Astrocyte of the spinal cord (primary cell): ENCODE measurements at regions not wholly inside any gene's neighbourhood (a gene's known extent, or its start where the extent isn't known, plus 50 kb on each side); places are given as distances from the start of the nearest gene placed in this dataset.

Source experiments
- DNase-seq: peaks from one replicate; pipeline ENCODE4 v3.0.0; 2011; ENCODE audit warnings: low read depth, low spot score
- H3K4me3 ChIP-seq: 2 replicates; pipeline ENCODE4 v1.5.1; 2011; ENCODE audit warnings: low read depth, mild to moderate bottlenecking, low read length, moderate library complexity
- in situ Hi-C: cut with HindIII; loops from 2 replicates; pipeline ENCODE4 v1.10.0; 2017; ENCODE audit warnings: low sequenced_read_pairs
- TF ChIP-seq, protein P1 (sequence below): IDR thresholded peaks from 2 replicates; pipeline ENCODE4 v1.5.1; 2012; ENCODE audit warnings: low read depth, mild to moderate bottlenecking, low read length, inconsistent platforms

DNA sequence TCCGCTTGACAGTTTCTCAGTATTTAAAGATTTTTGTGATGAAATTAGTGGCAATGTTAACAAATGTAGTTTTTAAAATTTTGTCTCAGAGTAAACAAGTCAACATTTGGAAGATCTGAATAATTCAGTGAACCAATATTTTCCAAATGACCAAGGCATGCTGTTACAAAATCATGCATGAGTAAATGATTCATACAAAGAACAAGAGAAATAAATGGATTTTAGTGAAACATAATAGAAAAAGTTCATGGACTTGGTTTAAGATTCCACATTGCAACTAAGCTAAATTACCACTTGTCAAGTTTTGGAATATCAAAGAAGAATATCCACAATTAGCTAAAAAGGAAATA is 125.7 kb upstream of the SNX19 start:
- DNase-seq = no peak
- TF ChIP-seq, protein P1, sequence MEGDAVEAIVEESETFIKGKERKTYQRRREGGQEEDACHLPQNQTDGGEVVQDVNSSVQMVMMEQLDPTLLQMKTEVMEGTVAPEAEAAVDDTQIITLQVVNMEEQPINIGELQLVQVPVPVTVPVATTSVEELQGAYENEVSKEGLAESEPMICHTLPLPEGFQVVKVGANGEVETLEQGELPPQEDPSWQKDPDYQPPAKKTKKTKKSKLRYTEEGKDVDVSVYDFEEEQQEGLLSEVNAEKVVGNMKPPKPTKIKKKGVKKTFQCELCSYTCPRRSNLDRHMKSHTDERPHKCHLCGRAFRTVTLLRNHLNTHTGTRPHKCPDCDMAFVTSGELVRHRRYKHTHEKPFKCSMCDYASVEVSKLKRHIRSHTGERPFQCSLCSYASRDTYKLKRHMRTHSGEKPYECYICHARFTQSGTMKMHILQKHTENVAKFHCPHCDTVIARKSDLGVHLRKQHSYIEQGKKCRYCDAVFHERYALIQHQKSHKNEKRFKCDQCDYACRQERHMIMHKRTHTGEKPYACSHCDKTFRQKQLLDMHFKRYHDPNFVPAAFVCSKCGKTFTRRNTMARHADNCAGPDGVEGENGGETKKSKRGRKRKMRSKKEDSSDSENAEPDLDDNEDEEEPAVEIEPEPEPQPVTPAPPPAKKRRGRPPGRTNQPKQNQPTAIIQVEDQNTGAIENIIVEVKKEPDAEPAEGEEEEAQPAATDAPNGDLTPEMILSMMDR = no peak
- H3K4me3 ChIP-seq = no peak overlapping the region
- in situ Hi-C loops = no loop called here

DNA sequence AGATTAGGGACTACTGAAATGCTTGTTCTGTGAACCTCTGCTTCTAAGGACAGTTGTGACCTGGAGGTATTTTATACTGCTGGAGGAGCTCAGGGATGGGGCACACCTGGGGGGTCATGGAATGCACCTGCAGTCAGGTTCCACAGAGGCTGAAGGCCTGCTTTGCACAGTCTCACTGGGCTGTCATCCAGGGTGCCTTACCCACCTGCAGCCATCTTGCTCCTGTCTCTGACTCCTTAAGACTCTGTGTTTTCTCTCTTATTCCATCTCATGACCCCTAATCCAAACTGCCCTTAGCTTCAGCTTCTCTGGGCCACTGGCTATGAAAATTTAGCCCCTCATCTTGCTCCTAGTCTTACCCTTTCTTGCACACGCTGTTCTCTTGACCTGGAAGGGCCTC is 127.0 kb upstream of the SNX19 start:
- no peak overlapping the region for H3K4me3 ChIP-seq
- TF ChIP-seq, protein P1 = no peak
- DNase-seq = no peak
- in situ Hi-C loops = no loop called here

DNA sequence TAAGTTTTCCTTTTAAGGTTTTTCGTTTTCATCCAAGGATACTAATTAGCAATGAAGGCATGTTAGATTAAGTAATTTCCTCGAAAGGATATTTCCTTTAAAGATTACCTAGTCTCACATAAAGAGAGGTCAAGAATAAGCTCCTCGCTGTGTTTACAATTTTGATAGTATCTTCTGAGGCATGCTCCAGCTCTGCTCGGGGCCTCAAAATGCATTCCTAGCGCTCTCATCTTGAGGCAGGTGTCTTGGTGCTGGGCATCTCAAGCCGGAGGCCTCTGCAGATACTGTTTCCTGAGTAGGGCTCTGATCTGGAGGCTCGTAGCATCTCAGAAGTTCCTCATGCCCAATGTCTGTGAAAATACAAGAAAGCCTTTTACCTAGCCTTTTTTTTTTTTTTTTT is 128.6 kb upstream of the SNX19 start:
- in situ Hi-C loops = no loop called here
- no peak for DNase-seq
- H3K4me3 ChIP-seq = no peak overlapping the region
- TF ChIP-seq, protein P1 = no peak

DNA sequence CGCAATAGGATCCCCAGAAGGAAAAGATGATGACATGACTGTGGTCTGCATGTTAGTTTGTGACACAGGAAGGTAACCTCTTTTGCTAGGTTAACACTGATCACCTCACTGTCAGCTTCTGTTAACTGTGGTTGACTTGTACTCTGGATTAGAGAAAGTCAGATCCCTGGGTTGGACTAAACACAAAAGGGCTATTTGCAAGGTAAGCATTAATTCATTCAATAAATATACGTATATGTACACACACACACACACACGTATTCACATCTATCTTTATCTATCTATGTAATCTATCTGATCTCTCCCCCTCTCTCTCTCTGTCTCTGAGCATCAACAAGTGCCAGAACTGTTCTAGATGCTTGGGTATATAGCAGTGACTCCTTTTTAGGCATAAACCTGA is 136.1 kb upstream of the SNX19 start:
- no peak for DNase-seq
- H3K4me3 ChIP-seq = no peak overlapping the region
- in situ Hi-C loops = no loop called here
- TF ChIP-seq, protein P1 = no peak

DNA sequence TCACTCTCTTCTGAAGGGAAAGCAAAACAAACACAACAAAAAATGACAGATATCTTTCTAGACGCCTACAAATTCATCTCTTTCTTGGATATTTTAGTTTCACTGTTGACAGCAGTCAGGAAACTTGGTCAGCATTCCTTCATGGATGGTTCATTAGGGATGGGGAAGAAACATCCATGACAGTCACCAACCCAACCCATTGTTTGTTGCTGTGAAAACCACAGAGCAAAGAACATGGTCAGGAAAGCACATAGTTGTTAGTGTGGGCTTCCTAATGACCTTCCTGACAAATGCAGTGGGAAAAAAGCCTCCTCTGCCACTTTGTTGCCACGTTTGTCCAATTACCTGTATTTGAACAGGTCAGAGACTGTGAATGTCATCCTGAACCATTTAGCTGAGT is 139.8 kb upstream of the SNX19 start:
- in situ Hi-C loops = no loop called here
- no peak overlapping the region for H3K4me3 ChIP-seq
- DNase-seq = no peak
- TF ChIP-seq, protein P1 = no peak

DNA sequence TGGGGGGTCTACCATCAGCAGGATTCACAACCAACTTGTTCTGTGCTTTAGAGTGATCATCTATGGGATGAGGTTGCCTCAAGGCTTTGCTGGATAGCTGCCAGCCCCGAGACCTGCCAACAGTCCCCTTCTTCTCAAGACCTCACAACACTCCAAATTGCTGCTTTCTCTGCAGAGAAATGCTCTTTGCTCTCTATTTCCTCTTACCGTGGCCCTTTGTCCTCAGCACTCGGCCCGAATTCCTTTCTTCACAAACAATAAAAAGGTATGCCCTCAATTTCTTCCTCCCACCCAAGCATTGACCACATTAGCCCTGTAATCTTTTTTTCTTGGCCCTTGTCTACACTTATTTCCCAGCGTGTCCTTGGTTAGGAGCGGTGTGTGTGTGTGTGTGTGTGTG is 147.4 kb upstream of the SNX19 start:
- no peak overlapping the region for H3K4me3 ChIP-seq
- TF ChIP-seq, protein P1 = no peak
- DNase-seq = no peak
- in situ Hi-C loops = no loop called here

DNA sequence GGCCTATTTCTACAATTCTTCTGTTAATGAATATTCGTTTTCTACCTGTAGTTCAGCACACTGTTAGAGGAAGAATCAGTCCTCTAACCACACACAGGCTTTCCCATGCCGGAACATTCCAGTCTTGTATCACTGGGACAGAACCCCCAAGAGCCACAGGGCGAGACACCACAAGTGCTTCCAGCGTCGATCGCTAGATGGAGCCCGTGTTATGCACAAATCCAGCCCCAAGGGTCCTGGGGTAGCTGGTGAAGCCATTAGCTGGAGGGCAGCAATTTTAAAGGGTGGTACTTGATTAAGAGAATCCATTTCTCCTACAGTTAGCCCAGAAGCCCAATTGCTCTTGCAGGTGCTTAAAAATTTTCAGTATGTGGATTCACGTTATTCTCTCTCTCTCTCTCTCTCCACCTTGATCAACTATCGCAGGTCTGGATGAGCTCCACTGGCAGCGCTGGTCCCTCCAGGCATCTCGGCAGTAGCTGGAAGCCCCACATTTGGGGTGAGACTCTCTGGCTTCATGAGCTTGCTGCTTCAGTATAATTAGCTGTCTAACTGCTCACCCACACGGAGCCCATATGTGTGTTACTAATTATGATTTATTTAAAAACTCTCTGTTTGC is 148.2 kb upstream of the SNX19 start:
- in situ Hi-C loops = no loop called here
- TF ChIP-seq, protein P1 = peak; percentile 92
- H3K4me3 ChIP-seq = no peak overlapping the region
- peak; percentile 56 for DNase-seq
